ENCODE measurements at regions not wholly inside any gene's neighbourhood (a gene's known extent, or its start where the extent isn't known, plus 50 kb on each side); places are given as distances from the start of the nearest gene placed in this dataset.
"Not testable (repeated sequence)": the region's sequence is repeated elsewhere in the genome, so short reads cannot be mapped to it uniquely, and the experiment has no call there.

DNA sequence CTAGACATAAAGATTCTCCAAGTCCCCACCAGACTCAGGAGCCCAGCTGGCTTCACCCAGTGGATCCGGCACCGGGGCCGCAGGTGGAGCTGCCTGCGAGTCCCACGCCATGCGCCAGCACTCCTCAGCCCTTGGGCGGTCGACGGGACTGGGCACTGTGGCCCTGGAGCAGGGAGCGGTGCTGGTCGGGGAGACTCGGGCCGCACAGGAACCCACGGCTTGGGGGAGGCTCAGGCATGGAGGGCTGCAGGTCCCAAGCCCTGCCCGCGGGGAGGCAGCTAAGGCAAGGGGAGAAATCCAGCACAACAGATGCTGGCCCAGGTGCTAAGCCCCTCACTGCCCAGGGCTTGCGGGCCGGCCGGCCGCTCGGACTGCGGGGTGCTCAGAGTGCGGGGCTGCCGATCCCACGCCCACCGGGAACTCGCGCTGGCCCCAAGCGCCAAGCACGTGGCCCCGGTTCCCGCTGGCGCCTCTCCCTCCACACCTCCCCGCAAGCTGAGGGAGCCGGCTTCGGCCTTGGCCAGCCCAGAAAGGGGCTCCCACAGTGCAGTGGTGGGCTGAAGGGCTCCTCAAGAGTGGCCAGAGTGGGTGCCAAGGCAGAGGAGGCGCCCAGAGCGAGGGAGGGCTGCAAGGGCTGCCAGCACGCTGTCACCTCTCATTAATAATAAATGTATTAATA, 212.6 kb upstream of the LRRTM4 start:
- not testable (repeated sequence) for DNase-seq

- no peak for DNase-seq
Observed at GRCh38 chr2:77737236-77737635, 215.1 kb upstream of the LRRTM4 start.

DNA sequence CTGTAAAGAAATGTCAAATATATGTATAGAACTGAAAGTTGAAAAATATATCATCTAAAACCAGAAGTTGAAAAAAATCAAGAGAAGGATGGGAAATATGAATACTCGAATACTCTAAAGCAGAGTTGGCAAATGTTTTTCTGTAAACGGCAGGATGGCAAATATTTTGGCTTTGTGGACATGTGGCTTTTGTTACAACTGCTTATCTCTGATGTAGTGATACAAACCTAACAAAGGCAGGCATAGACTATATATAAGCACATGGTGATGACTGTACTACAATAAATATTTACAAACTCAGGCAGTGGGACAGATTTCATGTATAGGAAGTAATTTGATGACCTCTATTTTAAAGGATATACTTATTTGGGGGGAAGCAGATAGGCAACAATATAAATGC, 224.6 kb upstream of the LRRTM4 start:
- no peak for DNase-seq

GRCh38 chr2:77753710-77754345, 231.7 kb upstream of the LRRTM4 start:
- DNase-seq, result not testable (repeated sequence)

DNA sequence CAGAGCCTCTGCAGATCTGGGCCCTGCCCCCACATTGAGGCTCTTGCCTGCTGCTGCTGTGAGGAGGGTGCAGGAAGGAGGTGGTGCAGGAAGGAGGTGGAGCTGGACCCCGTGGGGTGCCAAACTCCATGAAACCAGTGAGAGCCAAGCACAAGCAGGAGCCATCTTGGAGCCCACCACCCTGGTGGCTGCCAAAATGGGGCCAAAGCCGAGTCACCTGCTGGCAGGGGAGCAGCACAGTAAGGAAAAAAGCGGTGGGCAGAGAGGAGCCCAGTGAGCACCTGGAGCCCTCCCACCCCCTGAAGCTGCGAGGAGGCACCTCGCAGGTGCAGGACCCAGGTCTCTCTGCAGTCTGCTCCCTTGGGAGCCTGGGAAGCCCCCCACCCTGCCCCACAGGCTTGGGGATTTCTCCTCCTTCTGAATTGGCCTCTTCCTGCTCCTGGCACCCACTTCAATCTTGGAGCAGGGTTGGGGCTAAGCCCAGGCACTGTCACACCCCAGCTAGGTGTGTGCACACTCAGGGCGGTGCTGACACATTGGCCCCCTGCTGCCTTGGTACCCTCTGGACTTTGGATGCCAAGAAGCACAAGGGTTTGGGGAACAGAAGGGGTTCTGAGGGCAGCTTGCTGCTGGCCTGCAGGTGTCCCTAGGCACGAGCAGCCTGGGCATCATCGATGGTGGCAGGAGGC, 245.4 kb upstream of the LRRTM4 start:
- no peak for DNase-seq

- DNase-seq, result no peak
Observed at GRCh38 chr2:77768508-77768907, 246.3 kb upstream of the LRRTM4 start.

- DNase-seq, result no peak
Observed at GRCh38 chr2:77778917-77779316, 256.7 kb upstream of the LRRTM4 start.

GRCh38 chr2:77793500-77793899, 271.3 kb upstream of the LRRTM4 start:
- DNase-seq, result not testable (repeated sequence)

- DNase-seq, result no peak
Observed at GRCh38 chr2:77796397-77796796, 274.2 kb upstream of the LRRTM4 start.

GRCh38 chr2:77797088-77797487, 274.9 kb upstream of the LRRTM4 start:
- DNase-seq, result no peak

DNA sequence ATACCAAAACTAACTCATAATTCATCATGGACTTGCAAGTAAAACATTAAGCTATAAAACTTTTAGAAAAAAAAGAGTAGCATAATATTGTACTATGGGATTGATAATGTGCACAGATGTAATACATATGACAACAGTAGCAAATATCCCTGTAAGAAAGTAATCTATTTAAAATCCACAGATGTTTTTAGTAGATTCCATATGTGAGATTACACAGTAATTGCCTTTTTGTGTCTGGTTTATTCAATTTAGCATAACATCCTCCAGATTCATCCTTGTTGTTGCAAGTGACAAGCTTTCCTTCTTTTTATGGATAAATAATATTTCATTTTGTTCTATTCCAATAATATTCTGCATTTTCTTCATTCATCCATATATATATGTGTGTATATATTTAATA, 278.2 kb upstream of the LRRTM4 start:
- no peak for DNase-seq

- DNase-seq, result no peak
Observed at GRCh38 chr2:77807531-77808215, 285.5 kb upstream of the LRRTM4 start.

DNA sequence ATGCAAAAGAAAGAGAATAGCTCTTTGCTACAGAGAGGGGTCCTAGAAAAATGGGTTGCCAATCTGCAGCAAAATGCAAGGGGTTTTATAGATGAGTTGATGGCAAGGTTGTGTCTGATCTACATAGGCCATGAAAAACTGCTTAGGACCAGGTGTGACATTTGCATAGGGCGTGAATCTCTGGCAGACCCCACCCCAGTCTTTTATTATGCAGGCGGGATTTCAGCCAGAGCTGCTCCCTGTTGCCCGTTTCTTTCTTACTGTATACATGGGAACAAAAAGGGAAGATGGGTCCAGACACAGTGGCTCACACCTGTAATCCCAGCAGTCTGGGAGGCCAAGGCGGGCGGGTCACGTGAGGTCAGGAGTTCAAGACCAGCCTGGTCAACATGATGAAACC, 286.4 kb upstream of the LRRTM4 start:
- no peak for DNase-seq

DNA sequence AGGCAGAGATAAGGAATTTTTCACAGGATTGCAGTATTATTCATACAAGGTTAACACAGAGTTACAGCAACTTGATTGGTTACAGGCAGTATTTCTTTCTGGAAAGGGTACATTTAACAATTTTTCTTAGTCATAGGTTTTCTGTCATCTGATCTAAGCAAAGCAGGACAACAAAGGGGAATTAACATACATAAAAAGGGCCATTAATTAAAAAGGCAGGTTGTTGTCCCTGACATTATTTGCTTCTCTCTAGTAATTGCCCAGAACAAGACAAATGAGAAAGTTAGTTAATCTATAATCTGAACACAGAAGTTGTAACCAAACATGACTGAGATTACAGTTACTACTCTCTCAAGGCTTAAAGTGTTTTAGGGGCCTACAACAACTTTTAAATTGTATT, 291.4 kb upstream of the LRRTM4 start:
- DNase-seq, result no peak

- DNase-seq, result no peak
Observed at GRCh38 chr2:77816618-77817017, 294.4 kb upstream of the LRRTM4 start.

DNA sequence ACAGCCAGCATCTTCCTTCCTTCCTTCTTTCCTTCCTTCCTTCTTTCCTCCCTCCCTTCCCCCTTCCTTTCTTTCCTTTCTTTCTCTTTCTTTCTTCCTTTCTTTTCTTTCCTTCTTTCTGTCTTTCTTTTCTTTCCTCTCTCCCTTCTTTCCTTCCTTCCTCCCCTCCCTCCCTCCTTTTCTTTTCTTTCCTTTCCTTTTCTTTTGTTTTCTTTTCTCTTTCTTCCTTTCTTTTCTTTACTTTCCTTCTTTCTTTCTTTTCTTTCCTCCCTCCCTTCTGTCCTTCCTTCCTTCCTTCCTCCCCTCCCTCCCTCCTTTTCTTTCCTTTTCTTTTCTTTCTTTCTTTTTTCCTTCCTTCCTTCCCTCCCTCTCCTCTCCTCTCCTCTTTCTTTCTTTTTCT, 296.0 kb upstream of the LRRTM4 start:
- DNase-seq, result no peak

DNA sequence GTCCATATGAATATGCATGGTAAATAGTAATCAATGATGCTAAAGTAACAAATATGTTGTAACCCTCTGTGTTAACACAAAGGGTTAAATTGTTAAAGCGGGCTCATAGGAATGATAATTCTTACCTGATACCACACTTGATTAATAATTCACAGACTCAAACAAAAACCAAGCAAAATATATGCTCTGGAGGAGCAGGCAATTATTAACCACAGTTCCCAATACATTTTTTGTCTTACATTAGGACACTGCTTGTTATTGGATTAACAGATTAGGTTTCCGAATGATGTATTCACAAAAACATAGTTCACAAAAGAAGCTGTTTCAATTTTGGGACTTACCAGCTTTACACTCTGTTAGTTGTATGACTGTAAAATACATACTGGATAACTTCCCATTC, 300.9 kb upstream of the LRRTM4 start:
- no peak for DNase-seq

DNA sequence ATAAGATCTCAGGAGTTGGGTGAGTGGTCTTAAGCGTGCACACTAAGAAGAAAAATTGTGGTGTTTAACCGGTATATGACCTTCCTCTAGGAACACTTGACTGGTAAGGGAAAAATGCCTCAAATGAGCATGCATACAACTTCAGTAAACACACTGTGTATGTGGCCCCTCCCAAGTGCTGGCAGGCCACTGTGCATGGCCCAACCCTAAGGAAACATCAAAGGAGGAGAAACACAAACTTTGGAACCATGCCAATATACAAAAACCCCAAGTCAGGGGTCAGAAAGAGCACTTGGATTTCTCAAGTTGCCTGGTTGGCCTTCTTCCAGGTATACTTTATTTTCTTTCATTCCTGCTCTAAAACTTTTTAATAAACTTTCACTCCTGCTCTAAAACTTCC, 308.9 kb upstream of the LRRTM4 start:
- no peak for DNase-seq

DNA sequence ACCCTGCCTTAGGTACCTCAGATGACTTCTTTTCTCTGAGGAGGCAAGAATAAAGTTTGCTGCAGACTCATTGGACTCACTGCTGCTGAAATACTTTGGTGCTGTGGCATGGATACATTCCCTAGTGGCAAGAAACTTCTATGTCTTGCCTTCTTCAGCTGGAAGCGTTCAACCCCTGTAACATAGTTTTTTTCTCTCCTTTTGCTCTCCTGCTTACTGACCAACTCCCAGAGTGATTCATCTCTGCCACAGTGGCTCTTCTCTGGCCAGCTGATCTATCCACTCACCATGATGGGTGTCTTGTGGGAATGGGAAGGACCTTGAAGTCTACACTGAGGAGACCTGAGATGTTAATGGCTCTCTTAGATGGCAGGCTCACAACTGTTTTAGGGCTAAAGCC, 309.3 kb upstream of the LRRTM4 start:
- DNase-seq, result no peak

DNA sequence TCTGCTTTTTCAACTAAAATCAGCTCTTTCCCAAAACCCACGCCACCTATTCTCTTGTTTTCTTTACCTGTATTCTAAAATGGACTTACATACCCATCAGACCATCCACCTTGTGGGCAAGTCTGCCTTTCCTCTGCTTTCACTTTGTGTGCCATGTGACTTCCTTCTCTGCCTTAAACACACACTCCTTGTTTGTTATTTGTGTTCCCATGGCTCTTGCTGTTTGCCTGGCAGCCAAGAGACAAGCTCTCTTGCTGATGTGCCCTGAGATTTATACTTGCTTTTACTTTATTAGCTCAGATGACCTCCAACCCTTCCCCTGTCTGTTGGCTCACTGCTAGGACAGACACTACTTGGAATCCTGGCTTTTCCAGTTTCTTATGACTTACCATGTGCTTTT, 309.7 kb upstream of the LRRTM4 start:
- no peak for DNase-seq

DNA sequence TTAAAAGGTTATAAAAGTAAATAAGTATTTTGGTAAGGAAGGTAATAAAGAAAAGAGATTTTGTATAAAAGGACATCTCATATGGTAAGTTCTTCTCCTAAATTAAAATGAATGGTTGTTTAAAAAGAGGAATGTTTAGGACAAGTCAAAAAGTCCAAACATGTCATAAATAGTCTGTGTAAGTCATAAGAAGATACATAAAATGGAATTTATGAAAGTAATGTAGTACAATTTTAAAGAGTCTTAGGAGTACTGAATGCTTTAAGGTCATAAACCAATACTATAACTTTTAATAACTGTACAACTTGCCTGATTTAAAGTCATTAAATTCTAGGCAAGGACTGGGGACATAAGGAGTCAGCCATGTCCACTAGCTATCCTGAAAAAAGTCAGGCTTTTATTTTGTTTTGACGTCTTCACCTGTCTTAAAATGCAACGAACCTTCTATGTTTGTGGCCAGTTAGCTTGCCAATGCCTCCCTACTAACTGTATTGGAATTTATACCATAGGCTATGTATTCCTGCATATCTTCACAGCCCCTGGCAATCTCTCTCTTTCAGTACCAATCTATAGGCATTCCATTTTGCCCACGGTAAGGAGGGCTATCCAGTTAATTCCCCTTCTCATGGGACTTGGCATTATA, 312.3 kb upstream of the LRRTM4 start:
- no peak for DNase-seq

GRCh38 chr2:77838441-77838840, 316.3 kb upstream of the LRRTM4 start:
- DNase-seq, result no peak

GRCh38 chr2:77839102-77839501, 316.9 kb upstream of the LRRTM4 start:
- no peak for DNase-seq

Measured in NCI-H2171 treated with DMSO at 0.1 percent for 48 hours (cell line).